ENCODE measurements at regions not wholly inside any gene's neighbourhood (a gene's known extent, or its start where the extent isn't known, plus 50 kb on each side); places are given as distances from the start of the nearest gene placed in this dataset.

- Histone ChIP-seq H3K27me3 (ENCODE audit: insufficient read depth, poor library complexity, severe bottlenecking) (no peaks in the 10 kb centered on the region), H3K27ac (replicated peaks) (no peak overlapping the region), H3K4me3 (replicated peaks; ENCODE audit: insufficient read depth, low read length) (no peak overlapping the region)
- DNase-seq (ENCODE audit: low read depth in 1 of 2, low spot score in 1 of 2), result no peak
- TF ChIP-seq CTCF (IDR thresholded peaks at IDR 0.05; ENCODE audit: insufficient read depth, low read length), result no peak
- TF ChIP-seq REST (IDR thresholded peaks at IDR 0.05; ENCODE audit: insufficient replicate concordance, low read depth), result no peak
- TF ChIP-seq GABPA (IDR thresholded peaks at IDR 0.05; ENCODE audit: low read depth), result no peak
- TF ChIP-seq SPI1 (IDR thresholded peaks at IDR 0.05; ENCODE audit: borderline replicate concordance, low read depth), result no peak
- TF ChIP-seq POLR2AphosphoS5 (IDR thresholded peaks at IDR 0.05; ENCODE audit: low read depth), result no peak
Measured at GRCh38 chr1:62998845-62999649, 215.1 kb downstream of the ATG4C start.

- H3K27ac ChIP-seq (replicated peaks), result no peak overlapping the region
- TF ChIP-seq SPI1 (IDR thresholded peaks at IDR 0.05; ENCODE audit: borderline replicate concordance, low read depth) (no peak), POLR2AphosphoS5 (IDR thresholded peaks at IDR 0.05; ENCODE audit: low read depth) (no peak), REST (IDR thresholded peaks at IDR 0.05; ENCODE audit: insufficient replicate concordance, low read depth) (no peak), CTCF (IDR thresholded peaks at IDR 0.05; ENCODE audit: insufficient read depth, low read length) (no peak), GABPA (IDR thresholded peaks at IDR 0.05; ENCODE audit: low read depth) (no peak)
- H3K4me3 ChIP-seq (replicated peaks; ENCODE audit: insufficient read depth, low read length), result no peak overlapping the region
- DNase-seq (ENCODE audit: low read depth in 1 of 2, low spot score in 1 of 2), result no peak
- no peaks in the 10 kb centered on the region for H3K27me3 ChIP-seq (ENCODE audit: insufficient read depth, poor library complexity, severe bottlenecking)
Measured at GRCh38 chr1:63000508-63000907, 216.6 kb downstream of the ATG4C start.

- DNase-seq (ENCODE audit: low read depth in 1 of 2, low spot score in 1 of 2), result no peak
- H3K27me3 ChIP-seq (ENCODE audit: insufficient read depth, poor library complexity, severe bottlenecking), result no peaks in the 10 kb centered on the region
- no peak overlapping the region for H3K4me3 ChIP-seq (replicated peaks; ENCODE audit: insufficient read depth, low read length)
- TF ChIP-seq CTCF (IDR thresholded peaks at IDR 0.05; ENCODE audit: insufficient read depth, low read length) (no peak), SPI1 (IDR thresholded peaks at IDR 0.05; ENCODE audit: borderline replicate concordance, low read depth) (no peak), POLR2AphosphoS5 (IDR thresholded peaks at IDR 0.05; ENCODE audit: low read depth) (no peak), GABPA (IDR thresholded peaks at IDR 0.05; ENCODE audit: low read depth) (no peak), REST (IDR thresholded peaks at IDR 0.05; ENCODE audit: insufficient replicate concordance, low read depth) (no peak)
- no peak overlapping the region for H3K27ac ChIP-seq (replicated peaks)
Measured at GRCh38 chr1:63004868-63005267, 220.9 kb downstream of the ATG4C start.
